ENCODE measurements at regions not wholly inside any gene's neighbourhood (a gene's known extent, or its start where the extent isn't known, plus 50 kb on each side); places are given as distances from the start of the nearest gene placed in this dataset.
"Not testable (repeated sequence)": the region's sequence is repeated elsewhere in the genome, so short reads cannot be mapped to it uniquely, and the experiment has no call there.

- DNase-seq (ENCODE audit: low read depth in 2 of 2): no peak
Measured at GRCh38 chr2:236415684-236416444, 151.7 kb upstream of the ASB18 start.

GRCh38 chr2:236417150-236417549 is 152.5 kb upstream of the ACKR3 start:
- DNase-seq (ENCODE audit: low read depth in 2 of 2): no peak

- DNase-seq (ENCODE audit: low read depth in 2 of 2): no peak
Measured at GRCh38 chr2:236430584-236430983, 139.0 kb upstream of the ACKR3 start.

- no peak for DNase-seq (ENCODE audit: low read depth in 2 of 2)
Measured at GRCh38 chr2:236434593-236434992, 135.0 kb upstream of the ACKR3 start.

- no peak for DNase-seq (ENCODE audit: low read depth in 2 of 2)
Measured at GRCh38 chr2:236440110-236440881, 129.3 kb upstream of the ACKR3 start.

GRCh38 chr2:236444187-236444586 is 125.4 kb upstream of the ACKR3 start:
- no peak for DNase-seq (ENCODE audit: low read depth in 2 of 2)

- no peak for DNase-seq (ENCODE audit: low read depth in 2 of 2)
Measured at GRCh38 chr2:236445678-236446077, 123.9 kb upstream of the ACKR3 start.

GRCh38 chr2:236446521-236446920 is 123.1 kb upstream of the ACKR3 start:
- DNase-seq (ENCODE audit: low read depth in 2 of 2): no peak

GRCh38 chr2:236449167-236449761 is 120.4 kb upstream of the ACKR3 start:
- DNase-seq (ENCODE audit: low read depth in 2 of 2): no peak

- no peak for DNase-seq (ENCODE audit: low read depth in 2 of 2)
Measured at GRCh38 chr2:236452238-236452637, 117.4 kb upstream of the ACKR3 start.

GRCh38 chr2:236454076-236454475 is 115.5 kb upstream of the ACKR3 start:
- DNase-seq (ENCODE audit: low read depth in 2 of 2): no peak

GRCh38 chr2:236459393-236459792 is 110.2 kb upstream of the ACKR3 start:
- DNase-seq (ENCODE audit: low read depth in 2 of 2): no peak

- DNase-seq (ENCODE audit: low read depth in 2 of 2): no peak
Measured at GRCh38 chr2:236464140-236464539, 105.5 kb upstream of the ACKR3 start.

GRCh38 chr2:236472720-236473495 is 96.7 kb upstream of the ACKR3 start:
- DNase-seq (ENCODE audit: low read depth in 2 of 2): no peak

- DNase-seq (ENCODE audit: low read depth in 2 of 2): no peak
Measured at GRCh38 chr2:236473691-236474090, 95.9 kb upstream of the ACKR3 start.

- no peak for DNase-seq (ENCODE audit: low read depth in 2 of 2)
Measured at GRCh38 chr2:236479814-236480213, 89.8 kb upstream of the ACKR3 start.

- no peak for DNase-seq (ENCODE audit: low read depth in 2 of 2)
Measured at GRCh38 chr2:236483102-236483501, 86.5 kb upstream of the ACKR3 start.

- no peak for DNase-seq (ENCODE audit: low read depth in 2 of 2)
Measured at GRCh38 chr2:236485519-236485918, 84.1 kb upstream of the ACKR3 start.

- not testable (repeated sequence) for DNase-seq (ENCODE audit: low read depth in 2 of 2)
Measured at GRCh38 chr2:236489083-236489482, 80.5 kb upstream of the ACKR3 start.

GRCh38 chr2:236489895-236490404 is 79.7 kb upstream of the ACKR3 start:
- no peak for DNase-seq (ENCODE audit: low read depth in 2 of 2)

GRCh38 chr2:236496340-236496739 is 73.3 kb upstream of the ACKR3 start:
- no peak for DNase-seq (ENCODE audit: low read depth in 2 of 2)

GRCh38 chr2:236498369-236498768 is 71.3 kb upstream of the ACKR3 start:
- no peak for DNase-seq (ENCODE audit: low read depth in 2 of 2)

All from stimulated activated CD8-positive, alpha-beta memory T cell treated with anti-CD3 and anti-CD28 coated beads, Interleukin-2, amount 100 ng/mL, for 1 hour (primary cell).